Brain microvascular endothelial cell (primary cell): ENCODE measurements at regions not wholly inside any gene's neighbourhood (a gene's known extent, or its start where the extent isn't known, plus 50 kb on each side); places are given as distances from the start of the nearest gene placed in this dataset.

Source experiments
- DNase-seq: peaks from one replicate; pipeline ENCODE4 v3.0.0-alpha.2; 2020
- H3K27ac ChIP-seq: fragments of 250-450 bp; sonication (Bioruptor Pico); 2 replicates; pipeline ENCODE4 v1.5.1; 2020; ENCODE audit warnings: mild to moderate bottlenecking, moderate library complexity
- H3K27me3 ChIP-seq: fragments of 250-450 bp; sonication (Bioruptor Pico); replicated peaks from 2 replicates; pipeline ENCODE4 v1.5.1; 2020; ENCODE audit warnings: mild to moderate bottlenecking
- H3K36me3 ChIP-seq: fragments of 250-450 bp; sonication (Bioruptor Pico); replicated peaks from 2 replicates; pipeline ENCODE4 v1.5.1; 2020; ENCODE audit warnings: mild to moderate bottlenecking
- H3K4me3 ChIP-seq: 2 replicates; pipeline ENCODE4 v1.5.1; 2011; ENCODE audit warnings: low read depth, mild to moderate bottlenecking, control low read depth, low read length, moderate library complexity
- in situ Hi-C: cut with HindIII; loops from 2 replicates; pipeline ENCODE4 v1.10.0; 2017; ENCODE audit warnings: low sequenced_read_pairs, low pct_ligation_motif_present
- TF ChIP-seq, protein P1 (sequence below): IDR thresholded peaks from 2 replicates; pipeline ENCODE4 v1.5.1; 2011; ENCODE audit warnings: low read depth, mild to moderate bottlenecking, moderate library complexity, low read length, control low read depth, inconsistent platforms; ENCODE audit errors: missing control alignments

DNA sequence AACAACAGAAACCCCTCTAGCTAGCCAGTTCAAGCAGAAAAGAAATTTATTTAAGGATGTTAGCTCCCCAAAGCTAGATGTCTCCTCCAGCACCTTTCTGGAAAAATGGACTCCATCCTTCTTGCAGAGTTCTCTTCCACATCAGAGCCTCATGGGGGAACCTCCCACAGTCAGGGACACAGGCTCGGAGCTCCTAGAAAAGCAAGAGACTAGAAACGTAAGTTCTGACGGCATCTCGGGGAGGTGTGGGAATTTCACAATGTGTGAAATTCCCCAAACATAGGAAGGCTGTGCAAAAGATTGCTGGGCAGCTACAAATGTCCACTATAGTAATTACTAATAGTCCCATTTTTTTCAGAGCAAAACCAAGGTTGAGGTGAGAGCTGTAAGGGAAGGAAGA lies 184.8 kb downstream of the EVX1 start:
- H3K36me3 ChIP-seq, result no peaks in the 10 kb centered on the region
- no peak for DNase-seq
- no peak overlapping the region for H3K4me3 ChIP-seq
- TF ChIP-seq, protein P1, sequence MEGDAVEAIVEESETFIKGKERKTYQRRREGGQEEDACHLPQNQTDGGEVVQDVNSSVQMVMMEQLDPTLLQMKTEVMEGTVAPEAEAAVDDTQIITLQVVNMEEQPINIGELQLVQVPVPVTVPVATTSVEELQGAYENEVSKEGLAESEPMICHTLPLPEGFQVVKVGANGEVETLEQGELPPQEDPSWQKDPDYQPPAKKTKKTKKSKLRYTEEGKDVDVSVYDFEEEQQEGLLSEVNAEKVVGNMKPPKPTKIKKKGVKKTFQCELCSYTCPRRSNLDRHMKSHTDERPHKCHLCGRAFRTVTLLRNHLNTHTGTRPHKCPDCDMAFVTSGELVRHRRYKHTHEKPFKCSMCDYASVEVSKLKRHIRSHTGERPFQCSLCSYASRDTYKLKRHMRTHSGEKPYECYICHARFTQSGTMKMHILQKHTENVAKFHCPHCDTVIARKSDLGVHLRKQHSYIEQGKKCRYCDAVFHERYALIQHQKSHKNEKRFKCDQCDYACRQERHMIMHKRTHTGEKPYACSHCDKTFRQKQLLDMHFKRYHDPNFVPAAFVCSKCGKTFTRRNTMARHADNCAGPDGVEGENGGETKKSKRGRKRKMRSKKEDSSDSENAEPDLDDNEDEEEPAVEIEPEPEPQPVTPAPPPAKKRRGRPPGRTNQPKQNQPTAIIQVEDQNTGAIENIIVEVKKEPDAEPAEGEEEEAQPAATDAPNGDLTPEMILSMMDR, result no peak
- no peak overlapping the region for H3K27ac ChIP-seq
- no peaks in the 10 kb centered on the region for H3K27me3 ChIP-seq
- in situ Hi-C loops, result no loop called here

GRCh38 chr7:27430105-27430504 lies 187.5 kb downstream of the EVX1 start:
- H3K4me3 ChIP-seq, result no peak overlapping the region
- DNase-seq, result no peak
- H3K27ac ChIP-seq, result no peak overlapping the region
- in situ Hi-C loops, result no loop called here
- H3K27me3 ChIP-seq, result no peaks in the 10 kb centered on the region
- TF ChIP-seq, protein P1, result no peak
- no peaks in the 10 kb centered on the region for H3K36me3 ChIP-seq

DNA sequence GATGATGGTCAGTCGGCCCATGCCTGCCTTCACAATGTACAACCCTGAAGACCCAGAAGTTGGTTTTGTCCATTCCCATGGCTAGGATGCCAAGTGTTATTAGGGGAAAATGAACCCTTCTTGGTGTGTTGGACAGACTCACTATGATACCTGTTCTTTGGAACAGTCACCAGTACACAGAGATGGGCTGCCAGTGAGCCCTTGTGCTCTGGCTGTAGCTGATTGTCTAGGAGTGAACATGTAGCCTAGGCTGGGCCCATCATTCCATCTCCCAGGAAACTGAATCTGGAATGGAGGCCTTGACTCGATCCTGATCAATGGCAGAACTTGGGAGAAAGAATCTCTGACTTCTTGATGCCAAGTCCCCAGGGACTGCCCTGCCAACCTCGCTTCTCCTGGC lies 188.9 kb downstream of the EVX1 start:
- no peak for DNase-seq
- no peaks in the 10 kb centered on the region for H3K27me3 ChIP-seq
- in situ Hi-C loops, result no loop called here
- no peaks in the 10 kb centered on the region for H3K36me3 ChIP-seq
- H3K27ac ChIP-seq, result no peak overlapping the region
- TF ChIP-seq, protein P1, result no peak
- no peak overlapping the region for H3K4me3 ChIP-seq

DNA sequence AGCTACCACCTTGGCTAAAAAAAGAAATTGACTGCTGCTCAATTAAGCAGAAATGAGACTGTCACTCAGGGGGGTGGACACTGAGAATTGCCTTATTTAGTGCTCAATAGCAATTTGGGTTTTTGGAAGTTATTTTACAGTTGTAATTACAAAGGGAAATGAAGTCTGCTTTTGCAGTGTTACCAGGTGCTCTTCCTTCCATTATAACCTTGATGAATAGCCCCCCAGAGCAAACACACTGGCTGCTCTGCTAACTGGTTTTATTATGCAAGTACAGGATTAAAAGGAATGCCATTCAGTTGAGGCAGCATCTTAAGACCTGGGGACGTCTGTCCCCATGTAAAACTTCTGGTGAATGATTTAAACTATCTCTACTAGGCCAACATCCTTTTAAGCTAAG lies 191.0 kb downstream of the EVX1 start:
- in situ Hi-C loops, result no loop called here
- TF ChIP-seq, protein P1, result no peak
- no peak overlapping the region for H3K4me3 ChIP-seq
- H3K27ac ChIP-seq, result no peak overlapping the region
- no peak for DNase-seq
- no peaks in the 10 kb centered on the region for H3K36me3 ChIP-seq
- H3K27me3 ChIP-seq, result no peaks in the 10 kb centered on the region

- no peak overlapping the region for H3K27ac ChIP-seq
- DNase-seq, result no peak
- TF ChIP-seq, protein P1, result peak; percentile 40
- no peaks in the 10 kb centered on the region for H3K36me3 ChIP-seq
- no peaks in the 10 kb centered on the region for H3K27me3 ChIP-seq
- no peak overlapping the region for H3K4me3 ChIP-seq
- in situ Hi-C loops, result no loop called here
Measured at GRCh38 chr7:27434756-27435400, 192.3 kb downstream of the EVX1 start.

- Histone ChIP-seq H3K36me3 (no peaks in the 10 kb centered on the region), H3K27me3 (no peaks in the 10 kb centered on the region), H3K4me3 (no peak overlapping the region), H3K27ac (no peak overlapping the region)
- TF ChIP-seq, protein P1, result no peak
- in situ Hi-C loops, result no loop called here
- DNase-seq, result peak; percentile 57
Measured at GRCh38 chr7:27435461-27435860, 192.9 kb downstream of the EVX1 start.
